ENCODE measurements at regions not wholly inside any gene's neighbourhood (a gene's known extent, or its start where the extent isn't known, plus 50 kb on each side); places are given as distances from the start of the nearest gene placed in this dataset.
A peak's percentile ranks its signal among the peaks of the same experiment; 100 is the strongest.
"Not testable (repeated sequence)": the region's sequence is repeated elsewhere in the genome, so short reads cannot be mapped to it uniquely, and the experiment has no call there.

DNA sequence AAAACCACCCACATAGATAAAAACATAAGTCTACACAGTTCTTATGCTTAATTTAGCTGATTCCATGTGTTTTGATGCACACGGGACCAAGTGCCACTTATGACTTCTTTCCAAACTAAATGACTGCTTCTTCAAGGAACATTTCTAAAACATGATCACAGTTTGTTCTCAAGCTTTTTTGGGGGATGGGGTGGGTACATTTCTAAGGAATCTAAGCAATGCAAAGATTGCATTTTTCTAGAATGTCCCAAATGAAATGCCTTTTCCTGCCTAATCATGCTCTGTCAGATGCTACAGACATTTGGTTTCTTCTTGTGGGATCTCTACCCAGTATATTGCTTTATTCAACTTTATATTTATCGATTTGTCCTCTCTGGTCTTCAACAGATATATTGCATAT is 496.8 kb upstream of the JAG1 start:
- TF ChIP-seq, protein P1, sequence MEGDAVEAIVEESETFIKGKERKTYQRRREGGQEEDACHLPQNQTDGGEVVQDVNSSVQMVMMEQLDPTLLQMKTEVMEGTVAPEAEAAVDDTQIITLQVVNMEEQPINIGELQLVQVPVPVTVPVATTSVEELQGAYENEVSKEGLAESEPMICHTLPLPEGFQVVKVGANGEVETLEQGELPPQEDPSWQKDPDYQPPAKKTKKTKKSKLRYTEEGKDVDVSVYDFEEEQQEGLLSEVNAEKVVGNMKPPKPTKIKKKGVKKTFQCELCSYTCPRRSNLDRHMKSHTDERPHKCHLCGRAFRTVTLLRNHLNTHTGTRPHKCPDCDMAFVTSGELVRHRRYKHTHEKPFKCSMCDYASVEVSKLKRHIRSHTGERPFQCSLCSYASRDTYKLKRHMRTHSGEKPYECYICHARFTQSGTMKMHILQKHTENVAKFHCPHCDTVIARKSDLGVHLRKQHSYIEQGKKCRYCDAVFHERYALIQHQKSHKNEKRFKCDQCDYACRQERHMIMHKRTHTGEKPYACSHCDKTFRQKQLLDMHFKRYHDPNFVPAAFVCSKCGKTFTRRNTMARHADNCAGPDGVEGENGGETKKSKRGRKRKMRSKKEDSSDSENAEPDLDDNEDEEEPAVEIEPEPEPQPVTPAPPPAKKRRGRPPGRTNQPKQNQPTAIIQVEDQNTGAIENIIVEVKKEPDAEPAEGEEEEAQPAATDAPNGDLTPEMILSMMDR (IDR thresholded peaks at IDR 0.05; ENCODE audit: low read length, missing control alignments) = no peak
- peak; percentile 83 for DNase-seq (ENCODE audit: low read depth)
- no peak overlapping the region for H3K4me3 ChIP-seq (replicated peaks; ENCODE audit: low read depth, low read length)

DNA sequence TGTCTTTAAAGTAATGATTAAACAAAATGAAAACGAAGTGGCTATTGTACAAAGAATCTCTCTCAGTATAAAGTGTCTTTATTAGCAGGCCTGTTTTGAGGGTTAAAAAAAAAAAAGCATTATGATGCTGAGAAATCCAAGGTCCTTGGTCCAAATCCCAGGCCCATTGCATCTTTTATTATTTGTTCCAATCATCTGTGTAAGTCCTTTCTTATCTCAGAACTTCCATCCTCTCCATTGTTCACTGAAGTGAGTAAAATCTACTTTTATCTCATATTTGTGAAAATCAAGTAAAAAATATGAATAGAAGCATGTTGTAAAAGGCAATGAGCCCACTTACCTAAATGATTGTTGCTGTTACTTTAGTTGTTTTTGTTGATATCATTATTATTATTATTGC is 499.1 kb upstream of the JAG1 start:
- TF ChIP-seq, protein P1 (IDR thresholded peaks at IDR 0.05; ENCODE audit: low read length, missing control alignments) = no peak
- peak; percentile 60 for DNase-seq (ENCODE audit: low read depth)
- H3K4me3 ChIP-seq (replicated peaks; ENCODE audit: low read depth, low read length) = no peak overlapping the region

DNA sequence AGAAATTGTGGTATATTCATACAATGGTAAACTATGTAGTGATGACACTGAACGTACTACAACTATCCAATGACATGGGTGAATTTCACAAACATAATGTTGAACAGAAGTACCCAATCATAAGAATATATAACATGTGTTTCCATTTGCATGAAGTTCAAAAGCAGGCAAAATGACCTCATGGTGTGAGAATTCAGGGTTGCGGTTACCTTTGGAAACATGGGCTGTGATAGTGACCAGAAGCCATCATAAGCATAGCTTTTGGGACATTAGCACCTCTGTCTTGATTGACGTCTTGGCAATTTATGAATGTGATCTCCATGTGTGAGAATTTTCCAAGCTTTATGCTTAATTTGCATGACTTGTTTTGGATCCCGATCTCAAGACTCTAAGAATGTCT is 500.1 kb upstream of the JAG1 start:
- H3K4me3 ChIP-seq (replicated peaks; ENCODE audit: low read depth, low read length) = no peak overlapping the region
- TF ChIP-seq, protein P1 (IDR thresholded peaks at IDR 0.05; ENCODE audit: low read length, missing control alignments) = no peak
- DNase-seq (ENCODE audit: low read depth) = no peak

DNA sequence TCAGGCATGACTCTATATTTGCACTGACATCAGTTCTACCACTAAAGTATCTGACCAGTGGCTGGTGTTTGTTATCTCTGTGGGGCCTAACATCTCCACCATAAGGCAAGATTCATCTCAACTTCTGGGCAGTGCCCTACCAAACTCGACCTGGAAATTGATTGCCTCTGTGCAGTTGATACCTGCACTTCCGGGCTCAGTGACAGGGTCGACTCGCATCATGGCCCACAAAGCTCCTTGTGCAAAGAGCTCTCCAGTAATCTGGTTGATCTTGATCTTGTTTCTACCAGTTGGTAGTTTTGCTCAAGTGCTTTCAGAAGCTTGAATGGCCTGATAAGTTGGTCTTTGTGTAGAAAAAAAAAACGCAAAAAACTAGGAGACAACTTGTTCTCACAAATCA is 501.1 kb upstream of the JAG1 start:
- TF ChIP-seq, protein P1 (IDR thresholded peaks at IDR 0.05; ENCODE audit: low read length, missing control alignments) = no peak
- no peak for DNase-seq (ENCODE audit: low read depth)
- H3K4me3 ChIP-seq (replicated peaks; ENCODE audit: low read depth, low read length) = no peak overlapping the region

DNA sequence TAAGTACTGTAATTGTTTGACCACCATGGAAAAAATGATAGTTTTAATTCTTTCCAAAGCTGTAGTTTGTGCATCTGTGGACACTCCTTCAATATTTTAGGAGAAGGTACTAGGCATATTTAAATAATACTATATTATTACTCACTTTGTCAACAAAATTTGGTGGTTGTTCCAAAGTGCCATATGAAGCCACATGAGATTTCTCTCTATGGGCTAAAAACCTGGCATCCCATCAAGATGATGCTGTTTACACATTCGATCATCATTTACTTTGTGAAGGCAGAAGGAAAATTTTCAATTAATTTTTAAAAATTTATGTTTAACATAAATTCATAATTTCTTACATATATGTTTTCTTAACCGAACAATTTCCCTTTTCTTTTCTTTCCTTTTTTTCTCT is 502.6 kb upstream of the JAG1 start:
- TF ChIP-seq, protein P1 (IDR thresholded peaks at IDR 0.05; ENCODE audit: low read length, missing control alignments) = no peak
- H3K4me3 ChIP-seq (replicated peaks; ENCODE audit: low read depth, low read length) = no peak overlapping the region
- DNase-seq (ENCODE audit: low read depth) = no peak

DNA sequence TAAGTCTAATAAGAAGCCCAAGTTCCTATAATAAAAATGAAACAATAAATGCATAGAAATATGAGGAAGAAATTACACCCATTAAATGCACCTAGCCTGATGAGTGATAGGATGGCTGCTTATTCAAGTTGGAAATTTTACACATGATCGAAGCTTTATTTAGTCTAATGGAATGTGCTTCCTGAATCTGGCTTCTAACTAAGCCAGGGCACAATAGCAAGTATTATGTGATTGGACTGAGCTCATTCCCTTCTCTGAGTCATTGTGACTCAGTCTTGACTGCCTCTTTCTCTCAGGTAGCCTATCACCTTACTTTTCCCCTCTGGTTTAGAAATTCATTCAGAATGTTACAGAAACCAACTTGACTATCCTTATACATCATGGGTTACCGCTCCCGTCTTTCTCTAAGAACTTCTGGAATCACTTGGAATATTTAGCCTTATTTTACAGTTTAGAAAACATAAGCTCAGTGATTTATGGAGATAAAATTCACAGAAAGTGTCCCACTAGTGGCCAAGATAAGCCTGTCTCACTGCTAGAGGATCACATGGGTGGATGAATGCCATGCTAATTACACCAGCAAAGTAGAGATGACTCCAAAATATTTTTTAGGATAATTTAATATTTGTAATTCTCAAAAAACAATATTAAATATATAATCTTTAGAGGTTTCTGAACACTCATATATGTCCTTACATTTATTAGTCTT is 505.3 kb upstream of the JAG1 start:
- peak; percentile 76 for DNase-seq (ENCODE audit: low read depth)
- no peak overlapping the region for H3K4me3 ChIP-seq (replicated peaks; ENCODE audit: low read depth, low read length)
- TF ChIP-seq, protein P1 (IDR thresholded peaks at IDR 0.05; ENCODE audit: low read length, missing control alignments) = no peak

DNA sequence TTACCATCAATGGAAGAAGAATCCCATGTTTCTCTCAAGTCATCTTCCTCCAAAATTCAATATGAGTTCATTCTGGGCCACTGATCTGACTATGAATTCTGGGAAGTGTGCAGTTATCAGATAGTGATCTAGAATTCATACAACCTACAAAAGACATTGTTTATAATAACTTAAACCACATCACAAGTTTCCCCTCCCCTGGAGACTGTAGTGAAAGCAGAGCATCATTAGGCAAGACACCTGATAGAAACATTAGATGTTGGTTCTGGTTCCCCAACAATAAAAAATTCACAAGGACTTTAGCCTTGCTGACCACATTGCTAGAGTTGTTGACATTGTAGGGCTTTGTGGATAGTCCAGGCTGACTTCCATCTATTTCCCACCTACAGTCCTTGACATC is 506.4 kb upstream of the JAG1 start:
- H3K4me3 ChIP-seq (replicated peaks; ENCODE audit: low read depth, low read length) = no peak overlapping the region
- DNase-seq (ENCODE audit: low read depth) = no peak
- TF ChIP-seq, protein P1 (IDR thresholded peaks at IDR 0.05; ENCODE audit: low read length, missing control alignments) = no peak

DNA sequence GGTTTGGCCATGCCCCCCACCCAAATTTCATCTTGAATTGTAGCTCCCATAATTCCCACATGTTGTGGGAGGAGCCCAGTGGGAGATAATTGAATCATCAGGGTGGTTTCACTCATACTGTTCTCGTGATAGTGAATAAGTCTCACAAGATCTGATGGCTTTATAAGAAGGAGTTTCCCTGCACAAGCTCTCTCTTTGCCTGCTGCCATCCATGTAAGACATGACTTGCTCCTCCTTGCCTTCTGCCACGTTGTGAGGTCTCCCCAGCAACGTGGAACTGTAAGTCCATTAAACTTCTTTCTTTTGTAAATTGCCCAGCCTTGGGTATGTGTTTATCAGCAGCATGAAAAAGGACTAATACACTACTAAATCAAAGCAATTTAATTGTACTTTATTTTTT is 507.3 kb upstream of the JAG1 start:
- not testable (repeated sequence) for H3K4me3 ChIP-seq (replicated peaks; ENCODE audit: low read depth, low read length); DNase-seq (ENCODE audit: low read depth)

Data from fibroblast of pulmonary artery (primary cell).